Fibroblast of lung (primary cell): ENCODE measurements at regions not wholly inside any gene's neighbourhood (a gene's known extent, or its start where the extent isn't known, plus 50 kb on each side); places are given as distances from the start of the nearest gene placed in this dataset.

ENCODE experiments used
- DNase-seq, 2 donors: peaks; one replicate each; pipeline versions ENCODE4 v3.0.0 to v3.0.0-alpha.2; 2010; ENCODE audit warnings: low read depth in 2 of 2
- H2AFZ ChIP-seq: 2 replicates; pipeline ENCODE4 v1.5.1; 2012; ENCODE audit warnings: low read length, control low read depth, inconsistent platforms
- H3K27ac ChIP-seq: 2 replicates; pipeline ENCODE4 v1.5.1; 2011; ENCODE audit warnings: low read length, control low read depth; ENCODE audit not compliant: insufficient read depth
- H3K27me3 ChIP-seq: 2 replicates; pipeline ENCODE4 v1.5.1; 2011; ENCODE audit warnings: mild to moderate bottlenecking, low read length; ENCODE audit not compliant: control insufficient read depth, insufficient read depth
- H3K36me3 ChIP-seq: 2 replicates; pipeline ENCODE4 v1.5.1; 2011; ENCODE audit warnings: low read length; ENCODE audit not compliant: control insufficient read depth, insufficient read depth
- H3K4me1 ChIP-seq: 2 replicates; pipeline ENCODE4 v1.5.1; 2011; ENCODE audit warnings: low read length; ENCODE audit not compliant: control insufficient read depth, insufficient read depth; ENCODE audit errors: extremely low read depth
- H3K4me2 ChIP-seq: 2 replicates; pipeline ENCODE4 v1.5.1; 2011; ENCODE audit warnings: low read length, control low read depth; ENCODE audit not compliant: insufficient read depth; ENCODE audit errors: extremely low read depth
- H3K4me3 ChIP-seq, 4 experiments: fragments of 200-600 bp in 1 of 4; sonication (generic) in 1 of 4; replicated peaks in 1 of 4; 2 replicates each; pipeline ENCODE4 v1.5.1; 2011 to 2016; ENCODE audit warnings: low read length in 4 of 4, low read depth in 3 of 4, mild to moderate bottlenecking in 3 of 4, control low read depth in 2 of 4, inconsistent platforms in 1 of 4, mixed read lengths in 1 of 4; ENCODE audit not compliant: insufficient read depth in 1 of 4; ENCODE audit errors: control extremely low read depth in 1 of 4
- H3K79me2 ChIP-seq: 2 replicates; pipeline ENCODE4 v1.5.1; 2012; ENCODE audit warnings: mild to moderate bottlenecking, low read length, inconsistent platforms; ENCODE audit not compliant: control insufficient read depth, insufficient read depth
- H3K9ac ChIP-seq: 2 replicates; pipeline ENCODE4 v1.5.1; 2011; ENCODE audit warnings: mild to moderate bottlenecking, low read length, control low read depth; ENCODE audit not compliant: insufficient read depth
- H3K9me3 ChIP-seq: 2 replicates; pipeline ENCODE4 v1.5.1; 2012; ENCODE audit warnings: low read depth, low read length; ENCODE audit not compliant: control insufficient read depth, insufficient read depth
- H4K20me1 ChIP-seq: 2 replicates; pipeline ENCODE4 v1.5.1; 2011; ENCODE audit warnings: low read length; ENCODE audit not compliant: control insufficient read depth, insufficient read depth; ENCODE audit errors: extremely low read depth
- CTCF ChIP-seq, 2 donors: IDR thresholded peaks in 1 of 2; conservative IDR thresholded peaks in 1 of 2; 1 replicate in 1 of 2; 2 replicates in 1 of 2; pipeline ENCODE4 v1.5.1; 2011 to 2012; ENCODE audit warnings: low read length in 2 of 2, control low read depth in 1 of 2, inconsistent platforms in 1 of 2, low read depth in 1 of 2, mild to moderate bottlenecking in 1 of 2
- EZH2 ChIP-seq: IDR thresholded peaks from 2 replicates; pipeline ENCODE4 v1.5.1; 2012; ENCODE audit warnings: low read length, control low read depth, mild to moderate bottlenecking; ENCODE audit errors: missing control alignments

DNA sequence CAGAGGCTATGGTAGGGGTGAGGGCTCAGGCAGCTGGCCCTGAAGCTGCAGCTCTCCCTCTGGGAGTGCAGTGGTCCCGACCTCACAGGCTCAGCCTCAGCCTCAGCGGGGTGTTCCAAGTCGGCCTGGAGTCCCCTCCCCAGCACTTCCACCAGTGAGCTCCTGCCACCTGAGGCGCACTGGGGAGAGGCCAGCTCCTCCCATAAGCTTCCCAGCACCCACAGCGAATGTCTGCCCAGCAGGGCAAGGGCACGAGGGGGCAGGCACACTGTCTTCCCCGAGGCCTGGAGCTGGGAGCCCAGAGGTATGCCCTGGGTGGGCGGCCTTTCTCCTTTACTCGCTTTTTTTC, 53.2 kb upstream of the SLCO4A1 start:
- H2AFZ ChIP-seq, result no peak overlapping the region
- H3K36me3 ChIP-seq, result no peaks in the 10 kb centered on the region
- no peak overlapping the region for H3K4me2 ChIP-seq
- no peak for DNase-seq
- no peaks in the 10 kb centered on the region for H3K79me2 ChIP-seq
- no peaks in the 10 kb centered on the region for H4K20me1 ChIP-seq
- H3K4me3 ChIP-seq, result no peak overlapping the region
- no peak overlapping the region for H3K27ac ChIP-seq
- H3K9ac ChIP-seq, result no peak overlapping the region
- no peaks in the 10 kb centered on the region for H3K9me3 ChIP-seq
- no peaks in the 10 kb centered on the region for H3K27me3 ChIP-seq
- TF ChIP-seq CTCF (conservative IDR thresholded peaks at IDR 0.05 in 1 of 2, IDR thresholded peaks at IDR 0.05 in 1 of 2; ENCODE audit: low read depth in 1 of 2, low read length in 2 of 2) (no peak), EZH2 (no peak)
- H3K4me1 ChIP-seq, result no peaks in the 10 kb centered on the region

- Histone ChIP-seq H3K4me3 (no peak overlapping the region), H3K36me3 (no peaks in the 10 kb centered on the region), H3K9ac (no peak overlapping the region), H3K4me2 (no peak overlapping the region), H3K27ac (no peak overlapping the region), H3K79me2 (no peaks in the 10 kb centered on the region), H3K9me3 (no peaks in the 10 kb centered on the region), H2AFZ (no peak overlapping the region), H3K27me3 (no peaks in the 10 kb centered on the region), H4K20me1 (no peaks in the 10 kb centered on the region), H3K4me1 (no peaks in the 10 kb centered on the region)
- TF ChIP-seq EZH2 (no peak), CTCF (conservative IDR thresholded peaks at IDR 0.05 in 1 of 2, IDR thresholded peaks at IDR 0.05 in 1 of 2; ENCODE audit: low read depth in 1 of 2, low read length in 2 of 2) (no peak)
- no peak for DNase-seq
Measured at GRCh38 chr20:62589720-62590119, 52.6 kb upstream of the SLCO4A1 start.

- H3K4me1 ChIP-seq, result no peaks in the 10 kb centered on the region
- no peak overlapping the region for H2AFZ ChIP-seq
- no peaks in the 10 kb centered on the region for H3K27me3 ChIP-seq
- TF ChIP-seq EZH2, result no peak
- TF ChIP-seq CTCF (conservative IDR thresholded peaks at IDR 0.05 in 1 of 2, IDR thresholded peaks at IDR 0.05 in 1 of 2; ENCODE audit: low read depth in 1 of 2, low read length in 2 of 2), result no peak
- H4K20me1 ChIP-seq, result no peaks in the 10 kb centered on the region
- DNase-seq, result peak; percentile 69 to 87
- H3K9me3 ChIP-seq, result no peaks in the 10 kb centered on the region
- no peak overlapping the region for H3K4me2 ChIP-seq
- no peak overlapping the region for H3K4me3 ChIP-seq
- H3K27ac ChIP-seq, result no peak overlapping the region
- no peak overlapping the region for H3K9ac ChIP-seq
- no peaks in the 10 kb centered on the region for H3K79me2 ChIP-seq
- no peaks in the 10 kb centered on the region for H3K36me3 ChIP-seq
Measured at GRCh38 chr20:62590309-62591121, 51.8 kb upstream of the SLCO4A1 start.
